Skin of body (tissue), 1 donor: ENCODE measurements at regions not wholly inside any gene's neighbourhood (a gene's known extent, or its start where the extent isn't known, plus 50 kb on each side); places are given as distances from the start of the nearest gene placed in this dataset.

Experiments used
- DNase-seq: peaks from one replicate; lab custom pipeline; 2025; lab: John Stamatoyannopoulos, UW

DNA sequence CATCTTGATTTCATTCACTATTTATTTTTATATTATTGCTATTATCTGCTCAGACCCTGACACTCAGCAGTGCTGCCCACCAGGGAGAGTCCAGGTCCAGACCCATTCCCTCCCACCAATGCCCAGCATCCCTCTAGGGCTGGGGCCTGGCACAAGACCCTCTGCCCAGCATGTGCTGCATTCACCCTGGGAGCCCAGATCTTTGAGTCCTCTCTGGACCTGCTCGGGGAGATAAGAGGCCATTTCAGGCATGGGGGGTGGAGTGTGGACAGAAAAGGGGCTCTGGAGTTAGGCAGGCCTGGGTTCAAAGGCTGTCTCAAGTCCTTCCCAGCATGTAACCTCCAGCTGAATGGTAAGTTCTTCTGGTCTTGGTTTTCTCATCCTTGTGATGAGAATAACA, 209.6 kb downstream of the CYP26B1 start:
- DNase-seq: no peak

GRCh38 chr2:71937396-71937795, 210.3 kb downstream of the CYP26B1 start:
- DNase-seq: no peak

DNA sequence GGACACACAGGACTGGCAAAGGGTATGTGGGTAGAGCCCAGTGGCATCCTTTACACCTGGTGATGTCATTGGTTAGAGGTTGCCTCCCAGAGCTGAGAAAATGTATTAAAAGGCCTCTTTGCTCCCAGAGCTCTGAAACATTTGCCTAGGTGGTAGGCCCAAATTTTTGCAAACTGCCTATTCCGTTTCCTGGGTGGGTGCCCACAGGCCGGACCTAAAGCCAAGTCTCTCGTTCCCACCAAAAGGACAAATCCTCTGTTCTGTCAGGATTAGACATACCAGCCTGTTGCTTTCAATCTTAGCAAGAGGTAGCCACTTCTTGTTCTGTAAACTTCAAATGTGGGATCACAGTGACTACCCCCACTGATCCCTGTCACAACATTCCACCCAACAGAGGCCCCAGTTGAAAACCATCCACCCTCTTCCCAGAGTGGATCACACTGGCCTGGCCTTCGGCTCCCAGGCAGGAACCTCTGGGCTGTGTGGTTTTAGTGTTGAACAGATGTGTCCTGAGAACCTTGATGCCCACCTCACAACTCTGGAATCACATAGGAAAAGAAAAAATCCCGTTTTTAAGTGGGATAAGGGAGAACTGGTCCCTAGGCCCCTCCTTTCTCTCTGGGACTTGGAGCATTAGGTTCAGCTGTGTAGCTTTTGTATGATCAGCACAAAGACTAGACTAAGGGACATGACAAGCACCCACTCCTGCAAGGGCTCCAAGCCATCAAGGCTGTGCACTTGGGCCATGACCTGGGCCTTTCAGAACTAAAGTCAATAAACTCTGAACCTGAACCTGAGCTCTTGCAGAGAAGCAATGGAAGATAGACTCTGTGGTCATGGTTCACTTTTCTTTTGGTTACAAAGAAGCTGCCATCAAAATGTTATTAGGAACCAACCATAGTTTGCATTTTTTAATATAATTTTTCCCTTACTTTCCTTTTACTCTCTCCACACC, 211.3 kb downstream of the CYP26B1 start:
- no peak for DNase-seq

DNA sequence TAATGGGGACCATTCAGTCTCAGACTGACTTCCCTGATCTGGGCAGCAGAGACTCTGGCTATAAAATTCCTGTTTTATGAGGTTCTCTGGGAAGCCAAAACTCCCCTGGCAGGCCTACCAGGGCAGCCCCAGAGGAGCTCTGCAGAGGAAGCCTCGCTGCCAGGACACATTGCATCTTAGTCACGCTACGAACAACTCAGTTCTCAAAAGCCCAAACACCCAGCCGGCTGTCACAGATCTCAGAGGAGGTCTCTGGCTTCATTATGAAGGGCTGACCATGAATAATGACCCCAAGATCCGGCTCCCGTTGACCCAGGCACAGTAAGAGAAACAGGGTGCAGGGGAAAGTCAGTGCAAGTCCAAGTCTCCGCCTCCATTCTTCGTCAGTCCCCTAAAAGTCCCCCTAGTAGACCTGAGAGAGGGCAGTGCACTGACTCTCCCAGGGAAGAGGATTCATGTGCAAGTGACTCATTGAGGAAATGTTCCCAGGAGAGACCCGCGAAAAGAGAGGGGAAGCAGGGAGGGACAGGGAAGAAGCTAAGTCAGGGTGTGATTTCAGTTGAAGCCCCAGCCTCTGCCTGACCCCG, 212.3 kb downstream of the CYP26B1 start:
- peak; percentile 63 for DNase-seq

DNA sequence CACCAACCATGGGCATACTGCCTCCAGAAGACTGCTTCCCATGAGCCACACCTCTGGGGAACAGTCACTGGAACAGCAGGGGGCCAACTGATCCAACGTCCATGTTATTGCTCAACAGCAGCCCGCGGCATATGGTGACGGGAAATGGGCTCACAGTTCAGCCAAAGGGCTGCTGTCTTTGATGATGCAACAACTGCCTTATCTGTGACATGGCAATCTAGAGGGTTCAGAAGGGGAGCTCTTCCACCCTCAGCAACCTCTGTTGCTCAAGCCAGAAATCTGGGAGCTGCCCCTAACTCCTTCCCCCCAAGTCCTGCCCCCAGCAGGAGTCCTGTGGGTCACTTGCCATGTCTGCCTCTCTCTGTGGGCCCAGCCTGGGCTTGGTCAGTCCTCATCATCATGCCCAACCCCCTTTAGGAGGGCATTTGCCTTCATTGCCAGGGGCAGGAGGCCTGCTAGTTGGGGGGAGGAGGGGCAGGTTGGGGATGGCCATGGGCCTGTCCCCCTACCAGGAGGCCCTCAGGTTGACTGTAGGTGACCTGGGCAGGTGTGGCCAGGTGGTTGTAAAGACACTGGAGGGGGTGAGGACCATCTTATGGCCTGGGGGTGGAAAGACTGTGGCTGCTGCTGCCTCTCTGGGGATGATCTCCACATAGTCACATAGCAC, 212.9 kb downstream of the CYP26B1 start:
- no peak for DNase-seq

DNA sequence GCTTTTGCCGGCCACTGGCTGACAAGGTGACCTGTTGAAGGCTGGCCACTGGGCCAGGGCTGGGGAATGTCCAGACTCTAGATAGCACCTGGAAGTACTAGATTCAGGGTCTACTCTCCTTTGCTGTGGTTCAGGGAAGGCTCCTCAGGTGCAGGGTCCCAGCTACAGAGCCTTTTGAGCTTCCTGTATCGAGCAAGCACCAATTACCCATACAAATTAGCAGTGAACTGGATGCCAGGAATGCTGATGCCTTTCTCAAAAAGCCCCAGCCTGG, 213.4 kb downstream of the CYP26B1 start:
- DNase-seq: no peak

- DNase-seq: no peak
Measured at GRCh38 chr2:71933467-71934319, 214.0 kb downstream of the CYP26B1 start.

DNA sequence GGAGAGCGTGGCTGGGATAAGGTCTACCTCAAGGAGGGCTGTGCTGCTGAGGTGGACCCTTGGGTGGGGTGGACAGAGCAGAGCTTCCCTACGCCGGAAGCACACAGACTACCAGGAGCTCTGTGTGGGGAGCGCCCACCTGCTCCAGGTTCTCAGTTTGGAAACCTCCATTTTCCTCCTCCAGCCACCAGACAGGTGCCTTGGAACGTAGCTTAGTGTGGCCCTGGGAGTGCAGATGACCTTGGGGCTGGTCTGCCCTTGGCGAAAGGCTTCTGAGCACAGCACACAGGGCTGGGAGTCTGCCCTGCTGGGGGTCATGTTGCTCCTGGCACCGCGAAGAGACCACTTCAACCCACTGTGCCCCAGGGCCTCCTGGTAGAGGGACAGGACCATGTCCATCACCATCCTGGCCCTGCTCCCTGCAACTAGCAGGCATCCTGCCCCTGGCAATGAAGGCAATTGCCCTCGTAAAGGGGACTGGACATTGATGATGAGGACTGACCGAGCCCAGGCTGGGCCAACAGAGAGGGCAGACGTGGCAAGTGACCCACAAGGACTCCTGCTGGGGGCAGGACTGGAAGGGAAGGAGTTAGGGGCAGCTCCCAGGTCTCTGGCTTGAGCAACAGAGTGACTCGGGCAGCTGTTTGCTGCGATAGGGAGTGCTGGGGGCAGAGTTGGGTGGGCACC, 214.7 kb downstream of the CYP26B1 start:
- DNase-seq: no peak

GRCh38 chr2:71932037-71932779, 215.5 kb downstream of the CYP26B1 start:
- no peak for DNase-seq

- peak; percentile 23 for DNase-seq
Measured at GRCh38 chr2:71930049-71930681, 217.5 kb downstream of the CYP26B1 start.

DNA sequence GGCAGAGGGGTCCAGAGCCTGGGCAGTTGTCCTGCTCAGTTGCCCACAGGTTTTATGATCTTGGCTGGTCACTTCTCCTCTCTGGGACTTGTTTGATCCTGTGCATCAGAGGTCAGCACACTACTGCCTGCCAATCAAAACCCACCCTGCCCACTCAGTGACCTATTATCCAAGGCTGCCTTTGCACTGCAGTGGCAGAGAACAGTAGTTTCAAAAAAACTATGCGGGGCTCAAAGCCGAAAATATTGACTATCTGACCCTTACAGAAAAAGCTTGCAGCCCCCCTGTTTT, 218.2 kb downstream of the CYP26B1 start:
- no peak for DNase-seq

DNA sequence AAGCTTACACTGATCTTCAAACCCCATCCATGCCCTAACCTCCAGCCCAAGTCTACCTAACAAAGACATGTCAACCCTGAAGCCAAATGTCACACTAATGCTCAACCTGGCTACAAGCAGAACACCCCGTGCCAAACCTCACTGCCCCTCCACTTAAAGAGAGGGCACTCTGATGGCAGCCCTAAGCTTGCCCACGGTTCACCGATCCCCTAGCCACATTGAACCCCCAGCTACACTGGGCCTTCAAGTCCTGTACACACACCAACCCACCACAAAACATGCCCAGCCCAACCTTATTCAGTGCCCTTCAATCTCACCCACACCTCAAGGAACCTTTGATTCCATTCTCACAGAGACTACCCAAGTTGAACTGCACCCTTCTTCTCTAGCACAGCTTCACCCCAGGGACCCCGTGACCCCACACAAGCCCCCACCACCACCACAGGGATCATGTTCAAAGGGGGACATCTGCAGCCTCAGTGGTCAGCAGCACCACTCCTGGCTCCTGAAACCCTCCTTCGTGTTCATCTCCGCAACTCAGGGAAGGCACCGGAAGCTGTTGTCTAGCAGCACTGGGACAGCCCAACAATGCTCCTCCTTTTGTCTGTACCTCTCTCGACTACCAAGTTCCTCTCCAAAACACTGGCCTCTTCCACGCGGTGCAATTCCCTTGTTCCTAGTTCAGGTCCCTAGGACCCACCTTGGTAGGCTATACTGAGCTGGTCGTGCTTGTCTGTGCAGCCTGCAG, 218.8 kb downstream of the CYP26B1 start:
- DNase-seq: no peak

GRCh38 chr2:71927757-71928715, 219.6 kb downstream of the CYP26B1 start:
- peak; percentile 24 for DNase-seq

DNA sequence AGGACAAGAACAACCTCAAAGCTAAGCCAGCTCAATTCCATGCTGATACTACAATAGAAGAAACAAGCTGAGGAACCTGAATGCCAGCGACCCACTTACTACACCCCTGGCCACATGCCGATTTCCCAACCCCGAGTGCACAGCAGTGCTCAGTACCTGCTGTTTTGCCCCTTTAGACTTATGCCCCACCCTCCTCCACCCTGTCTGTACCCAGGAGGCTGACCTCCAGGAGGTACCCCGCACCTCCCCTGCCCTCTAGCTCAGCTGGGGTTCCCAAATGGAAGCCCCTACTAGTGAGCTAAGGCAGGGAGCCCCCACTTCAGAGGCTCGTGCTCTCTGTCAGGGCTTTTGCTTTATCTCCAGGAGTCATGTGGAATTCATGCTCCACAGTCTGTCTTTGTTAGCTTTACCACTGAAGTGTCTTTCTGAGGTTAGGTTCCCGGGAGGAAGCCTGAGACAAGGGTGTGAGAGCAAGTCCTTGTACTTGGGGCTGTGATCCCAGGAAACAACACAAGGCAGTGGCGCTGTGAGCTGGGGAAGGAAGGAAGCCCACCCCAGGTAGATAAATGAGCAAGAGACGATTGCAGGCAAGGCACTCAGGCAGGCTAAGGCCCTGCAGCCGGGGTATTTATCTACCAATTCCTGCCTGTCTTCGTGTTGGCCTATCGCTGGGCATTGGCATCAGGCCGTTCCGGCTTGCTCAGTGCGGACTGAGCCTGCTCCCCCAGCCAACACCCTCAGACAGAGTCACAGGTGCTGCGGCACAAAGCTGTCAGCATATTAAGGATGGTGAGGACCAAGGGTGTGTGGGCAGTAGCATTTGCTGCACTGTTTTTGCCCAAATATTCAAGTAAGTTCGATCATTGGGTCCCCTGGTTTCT, 220.5 kb downstream of the CYP26B1 start:
- DNase-seq: no peak

GRCh38 chr2:71926089-71926447, 221.6 kb downstream of the CYP26B1 start:
- no peak for DNase-seq

DNA sequence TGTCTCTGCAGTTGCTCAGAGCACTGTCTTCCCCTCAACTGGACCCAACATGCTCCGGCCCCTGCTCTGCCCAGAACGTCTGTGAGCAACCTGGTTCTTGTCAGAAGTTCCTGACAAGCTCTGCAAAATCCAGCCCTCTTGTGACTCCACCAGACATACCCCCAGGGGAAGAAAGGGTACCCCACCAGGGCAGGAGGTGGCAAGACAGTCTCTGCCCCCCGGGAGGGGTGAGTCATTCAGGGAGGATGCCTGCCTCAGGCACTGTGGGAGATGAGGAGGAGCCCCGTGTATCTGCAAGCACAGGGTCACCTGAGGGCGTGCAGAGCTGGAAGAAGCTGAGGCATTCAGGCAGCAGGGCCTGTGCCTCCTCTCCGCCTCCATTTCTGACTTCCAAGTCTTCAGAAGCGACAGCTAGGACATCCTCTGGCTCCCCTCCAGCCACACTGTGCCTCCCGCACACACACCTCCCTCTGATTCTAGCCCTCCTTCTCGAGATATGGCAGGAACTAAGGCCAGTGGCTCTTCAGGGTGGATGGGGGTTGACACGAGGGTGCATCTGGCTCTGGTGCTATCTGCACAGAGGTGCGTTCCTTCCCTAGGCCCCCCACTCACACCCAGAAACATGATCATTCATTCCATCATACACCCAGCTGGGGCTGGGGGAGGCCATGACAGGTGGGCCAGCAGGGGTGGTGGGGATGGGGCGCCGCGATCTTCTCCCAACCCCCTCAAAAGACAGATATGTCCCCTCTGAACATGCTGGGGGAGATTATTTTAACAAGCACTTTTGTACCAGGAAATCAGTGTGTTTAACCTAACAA, 222.2 kb downstream of the CYP26B1 start:
- DNase-seq: no peak
